DND-41 (cell line): ENCODE measurements at regions not wholly inside any gene's neighbourhood (a gene's known extent, or its start where the extent isn't known, plus 50 kb on each side); places are given as distances from the start of the nearest gene placed in this dataset.

ENCODE experiments used
- ATAC-seq: fragments of 200-7000 bp; cut with Tn5 transposase; 3 replicates; pipeline ENCODE4 v1.9.1; 2021; ENCODE audit warnings: low read depth; ENCODE audit not compliant: insufficient read depth
- DNase-seq: peaks from one replicate; pipeline ENCODE4 v3.0.0-alpha.2; 2020
- H2AFZ ChIP-seq: 2 replicates; pipeline ENCODE4 v1.6.0; 2012; ENCODE audit warnings: low read depth, low read length
- H3K27ac ChIP-seq: 2 replicates; pipeline ENCODE4 v1.5.1; 2012; ENCODE audit warnings: low read length, inconsistent platforms
- H3K27me3 ChIP-seq: fragments of 200-600 bp; sonication (generic); 2 replicates; pipeline ENCODE4 v1.6.0; 2012; ENCODE audit warnings: low read length, mild to moderate bottlenecking, inconsistent platforms; ENCODE audit not compliant: insufficient read depth, poor library complexity
- H3K36me3 ChIP-seq: 2 replicates; pipeline ENCODE4 v1.5.1; 2012; ENCODE audit warnings: low read length, inconsistent platforms; ENCODE audit not compliant: insufficient read depth
- H3K4me1 ChIP-seq: 2 replicates; pipeline ENCODE4 v1.5.1; 2012; ENCODE audit warnings: mild to moderate bottlenecking, low read length; ENCODE audit not compliant: insufficient read depth
- H3K4me2 ChIP-seq: 2 replicates; pipeline ENCODE4 v1.6.0; 2012; ENCODE audit warnings: mild to moderate bottlenecking, moderate library complexity, low read length, inconsistent platforms; ENCODE audit not compliant: insufficient read depth
- H3K4me3 ChIP-seq, 2 experiments: fragments of 200-600 bp in 1 of 2; shearing (Covaris generic) in 1 of 2; 2 replicates each; pipeline ENCODE4 v1.5.1; 2012 to 2016; ENCODE audit warnings: inconsistent platforms in 2 of 2, low read length in 2 of 2, mild to moderate bottlenecking in 2 of 2, low read depth in 1 of 2, moderate library complexity in 1 of 2
- H3K79me2 ChIP-seq: 2 replicates; pipeline ENCODE4 v1.6.0; 2012; ENCODE audit warnings: low read length, inconsistent platforms; ENCODE audit not compliant: insufficient read depth
- H3K9ac ChIP-seq: 2 replicates; pipeline ENCODE4 v1.6.0; 2012; ENCODE audit warnings: low read depth, mild to moderate bottlenecking, inconsistent platforms, low read length, moderate library complexity
- H3K9me3 ChIP-seq: 2 replicates; pipeline ENCODE4 v1.5.1; 2012; ENCODE audit warnings: low read length, moderate library complexity, mild to moderate bottlenecking, inconsistent platforms; ENCODE audit not compliant: insufficient read depth, severe bottlenecking
- H4K20me1 ChIP-seq: 2 replicates; pipeline ENCODE4 v1.6.0; 2012; ENCODE audit warnings: low read length; ENCODE audit not compliant: insufficient read depth
- CTCF ChIP-seq: IDR thresholded peaks from 2 replicates; pipeline ENCODE4 v1.5.1; 2012; ENCODE audit warnings: borderline replicate concordance, low read length, moderate library complexity, mild to moderate bottlenecking; ENCODE audit not compliant: poor library complexity, severe bottlenecking; ENCODE audit errors: extremely low read depth
- EZH2 ChIP-seq: IDR thresholded peaks from 3 replicates; pipeline ENCODE4 v1.6.1; 2012; ENCODE audit warnings: borderline replicate concordance, low read depth, mild to moderate bottlenecking, moderate library complexity, low read length, inconsistent platforms; ENCODE audit not compliant: severe bottlenecking

DNA sequence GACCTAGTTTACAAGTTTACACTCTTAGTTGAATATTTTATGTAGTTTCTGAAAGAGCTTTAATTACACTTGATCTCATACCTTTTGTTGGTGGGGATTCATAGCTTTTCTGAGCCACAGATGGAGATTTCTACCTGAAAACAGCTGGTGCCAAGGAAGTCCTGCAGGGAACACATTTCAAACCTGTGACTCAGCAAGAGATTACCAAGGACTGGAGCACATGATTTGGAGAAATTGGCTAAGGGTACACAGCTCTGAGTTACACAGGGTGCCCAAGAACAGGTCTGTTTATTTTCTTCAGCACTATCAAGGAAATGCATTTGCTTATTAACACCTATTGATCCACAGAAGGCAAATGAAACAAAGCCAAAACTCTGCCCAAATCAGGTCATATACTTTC is 691.5 kb downstream of the KCTD8 start:
- Histone ChIP-seq H3K4me1 (no peaks in the 10 kb centered on the region), H3K27ac (no peak overlapping the region)

GRCh38 chr4:43758836-43759235 is 689.8 kb downstream of the KCTD8 start:
- Histone ChIP-seq H2AFZ (no peak overlapping the region), H3K79me2 (no peaks in the 10 kb centered on the region), H3K36me3 (no peaks in the 10 kb centered on the region), H3K9ac (no peak overlapping the region), H3K4me2 (no peak overlapping the region), H4K20me1 (no peaks in the 10 kb centered on the region), H3K27ac (no peak overlapping the region), H3K9me3 (no peaks in the 10 kb centered on the region), H3K4me3 (no peak overlapping the region), H3K4me1 (no peaks in the 10 kb centered on the region), H3K27me3 (no peaks in the 10 kb centered on the region)
- TF ChIP-seq EZH2 (no peak), CTCF (no peak)
- ATAC-seq (no peak), DNase-seq (no peak)

More for the DNA sequence above, 691.5 kb downstream of the KCTD8 start:
- Histone ChIP-seq H2AFZ (no peak overlapping the region), H3K79me2 (no peaks in the 10 kb centered on the region), H3K36me3 (no peaks in the 10 kb centered on the region), H3K9me3 (no peaks in the 10 kb centered on the region), H3K4me3 (no peak overlapping the region), H4K20me1 (no peaks in the 10 kb centered on the region), H3K27me3 (no peaks in the 10 kb centered on the region), H3K4me2 (no peak overlapping the region), H3K9ac (no peak overlapping the region)
- ATAC-seq (no peak), DNase-seq (no peak)
- TF ChIP-seq EZH2, result no peak
- TF ChIP-seq CTCF, result no peak

DNA sequence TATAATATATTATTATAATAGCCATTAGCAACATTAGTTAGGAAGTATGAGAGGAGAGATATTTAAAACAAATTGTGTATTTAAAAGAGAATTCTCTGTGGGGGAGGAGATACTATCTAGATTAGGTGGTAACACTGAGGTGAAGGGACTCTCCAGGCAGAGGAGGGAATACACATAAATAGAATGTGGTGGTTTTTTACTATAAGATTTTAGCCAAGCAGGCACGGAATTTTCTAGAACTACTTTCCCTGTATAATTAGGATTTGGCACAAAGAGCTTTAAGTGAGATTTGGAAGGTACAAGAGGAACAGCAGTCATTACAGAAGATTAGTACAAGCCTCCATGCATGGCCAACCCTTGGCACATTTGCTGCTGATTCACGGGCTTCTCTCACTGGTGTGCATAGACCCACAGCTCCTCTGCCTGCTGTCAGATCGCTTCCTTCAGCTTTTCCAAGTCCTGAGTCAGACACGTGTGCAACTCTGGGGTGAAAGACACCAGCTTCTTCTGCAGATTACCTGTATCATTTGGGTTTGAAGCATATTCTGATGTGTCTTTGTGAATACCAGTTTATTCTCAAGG is 685.5 kb downstream of the KCTD8 start:
- H4K20me1 ChIP-seq, result no peaks in the 10 kb centered on the region
- H3K27me3 ChIP-seq, result no peaks in the 10 kb centered on the region
- H3K79me2 ChIP-seq, result no peaks in the 10 kb centered on the region
- no peaks in the 10 kb centered on the region for H3K4me1 ChIP-seq
- no peak overlapping the region for H3K4me2 ChIP-seq
- no peak overlapping the region for H3K9ac ChIP-seq
- DNase-seq (no peak), ATAC-seq (no peak)
- no peak overlapping the region for H2AFZ ChIP-seq
- no peaks in the 10 kb centered on the region for H3K36me3 ChIP-seq
- H3K4me3 ChIP-seq, result no peak overlapping the region
- H3K9me3 ChIP-seq, result no peaks in the 10 kb centered on the region
- TF ChIP-seq EZH2 (no peak), CTCF (no peak)
- H3K27ac ChIP-seq, result no peak overlapping the region

DNA sequence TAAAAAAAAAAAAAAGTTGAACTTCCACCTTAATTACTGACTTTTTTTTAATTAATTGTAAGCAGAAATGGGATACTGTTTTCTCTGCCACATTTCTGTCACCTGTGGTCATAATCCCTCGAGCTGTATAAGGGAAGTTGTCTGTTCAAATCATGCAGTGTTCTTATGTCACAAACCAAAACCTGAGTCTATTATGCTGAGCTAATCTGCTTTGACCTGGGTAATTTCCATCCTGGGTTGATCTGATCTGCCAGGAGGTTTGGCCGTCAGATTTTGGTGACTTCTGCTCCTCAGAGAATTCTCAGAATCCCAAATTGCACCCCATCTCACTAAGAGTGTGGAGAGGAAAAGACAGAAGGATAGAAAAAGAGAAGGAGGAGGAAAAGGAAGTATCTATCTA is 683.1 kb downstream of the KCTD8 start:
- Histone ChIP-seq H3K9me3 (no peaks in the 10 kb centered on the region), H3K4me2 (no peak overlapping the region), H3K4me1 (no peaks in the 10 kb centered on the region), H3K36me3 (no peaks in the 10 kb centered on the region), H3K79me2 (no peaks in the 10 kb centered on the region), H4K20me1 (no peaks in the 10 kb centered on the region), H3K9ac (no peak overlapping the region), H3K27ac (no peak overlapping the region), H3K27me3 (no peaks in the 10 kb centered on the region), H2AFZ (no peak overlapping the region), H3K4me3 (no peak overlapping the region)
- no peak for DNase-seq
- ATAC-seq, result no peak
- TF ChIP-seq EZH2 (no peak), CTCF (no peak)
